NB4 (cell line): ENCODE measurements at regions not wholly inside any gene's neighbourhood (a gene's known extent, or its start where the extent isn't known, plus 50 kb on each side); places are given as distances from the start of the nearest gene placed in this dataset.
"Not testable (repeated sequence)": the region's sequence is repeated elsewhere in the genome, so short reads cannot be mapped to it uniquely, and the experiment has no call there.

Experiments used
- CTCF ChIP-seq: IDR thresholded peaks from one replicate; pipeline ENCODE4 v1.5.1; 2012; ENCODE audit warnings: low read depth, low read length
- MAX ChIP-seq: IDR thresholded peaks from 2 replicates; pipeline ENCODE4 v1.6.1; 2011; ENCODE audit warnings: low read depth, low read length
- MYC ChIP-seq: IDR thresholded peaks from 2 replicates; pipeline ENCODE4 v1.6.1; 2011; ENCODE audit warnings: low read depth, low read length
- POLR2A ChIP-seq: IDR thresholded peaks from 2 replicates; pipeline ENCODE4 v1.6.1; 2011; ENCODE audit warnings: mild to moderate bottlenecking; ENCODE audit not compliant: insufficient read length; ENCODE audit errors: extremely low read depth

- not testable (repeated sequence) for TF ChIP-seq CTCF, MYC, MAX, POLR2A
Observed at GRCh38 chr4:14921781-14922180, 80.5 kb upstream of the CPEB2 start.
